NCI-H774 (cell line): ENCODE measurements at regions not wholly inside any gene's neighbourhood (a gene's known extent, or its start where the extent isn't known, plus 50 kb on each side); places are given as distances from the start of the nearest gene placed in this dataset.

Source experiments
- DNase-seq: peaks from one replicate; lab custom pipeline; 2025; lab: John Stamatoyannopoulos, UW

DNA sequence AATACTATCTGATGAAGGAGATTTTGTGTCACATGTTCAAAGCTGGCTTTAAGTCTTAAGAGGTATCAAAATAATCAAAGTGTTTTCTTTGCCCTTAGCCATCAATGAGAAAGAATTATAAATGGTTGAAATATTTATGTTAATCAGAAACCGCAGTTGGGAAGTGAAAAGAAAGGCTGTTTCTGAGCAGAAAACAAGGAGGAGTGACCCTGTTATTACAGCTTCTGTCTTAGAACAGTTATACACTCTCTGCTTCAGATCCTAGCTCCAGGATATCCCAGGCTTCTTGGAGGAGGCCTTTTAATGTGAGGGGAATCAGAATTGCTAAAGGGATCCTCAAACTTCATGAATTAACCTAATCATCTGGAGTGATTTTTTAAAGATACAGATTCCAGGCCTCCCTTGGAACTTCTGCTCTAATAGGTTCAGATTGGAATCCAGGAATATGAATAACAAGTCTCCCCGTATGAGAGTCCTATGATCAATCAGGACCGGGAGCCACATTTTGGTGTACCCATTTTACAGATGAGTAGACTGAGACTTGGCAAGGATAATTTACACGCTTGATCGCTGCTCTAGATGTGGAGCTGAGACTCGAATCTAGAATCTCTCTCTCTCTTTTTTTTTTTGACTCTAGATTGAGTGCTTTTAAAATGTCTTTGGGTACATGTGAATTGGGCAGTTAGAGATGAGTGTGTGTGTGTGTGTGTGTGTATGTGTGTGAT lies 50.8 kb upstream of the JAG1 start:
- DNase-seq = no peak

DNA sequence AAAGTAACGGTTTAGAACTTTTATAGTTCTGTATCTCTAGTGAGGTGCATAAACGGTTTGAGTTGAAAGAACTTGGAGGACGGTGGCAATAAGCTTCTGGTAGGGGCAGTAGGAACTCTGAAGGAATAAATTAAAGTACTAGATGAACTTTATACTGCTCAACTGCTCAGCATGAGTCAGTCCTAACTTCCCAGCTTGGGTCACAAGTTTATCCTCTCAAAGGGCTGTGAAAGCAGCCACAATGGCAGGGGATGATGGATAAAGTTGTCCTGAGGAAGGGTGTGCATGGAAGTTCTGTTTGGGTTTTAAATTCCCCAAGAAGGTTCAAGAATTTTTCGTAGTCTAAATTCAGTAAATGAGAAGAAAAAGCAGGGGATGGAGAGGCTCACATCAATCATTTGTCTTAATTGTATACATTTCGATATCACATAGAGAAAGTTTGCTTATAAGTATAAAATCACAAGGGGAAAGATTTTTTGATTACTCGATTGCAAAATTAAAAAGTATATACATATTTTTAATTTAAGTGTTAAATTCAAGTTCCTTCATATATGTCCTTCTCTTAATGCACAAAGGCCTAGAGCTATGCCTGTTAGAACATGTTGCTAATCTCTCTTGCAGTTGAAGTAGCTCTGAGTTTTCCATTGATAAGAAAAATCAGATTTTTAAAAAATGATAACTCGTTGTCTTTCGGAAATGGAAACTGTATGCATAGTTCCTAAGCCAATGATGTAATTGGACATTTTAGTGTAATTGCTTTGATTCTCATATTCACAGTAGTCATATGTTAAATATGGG lies 55.3 kb upstream of the JAG1 start:
- no peak for DNase-seq

DNA sequence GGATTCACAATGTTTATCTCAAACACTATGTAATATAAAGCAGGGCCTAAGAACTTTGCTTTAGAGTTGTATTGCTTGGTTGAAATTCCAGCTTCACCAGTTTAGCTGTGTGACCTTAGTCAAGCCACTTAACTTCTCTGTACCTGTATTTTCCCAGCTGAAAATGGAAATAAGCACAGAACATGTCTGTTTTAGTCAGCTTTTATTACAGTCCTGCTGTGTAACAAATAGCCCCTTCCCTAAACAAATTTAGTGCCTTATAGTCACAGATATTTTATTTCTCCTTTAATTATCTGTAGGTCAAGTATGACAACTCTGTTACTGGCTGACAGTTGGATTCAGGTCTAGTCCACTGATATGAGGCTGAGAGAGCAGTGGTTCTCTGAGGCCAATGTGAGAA lies 56.0 kb upstream of the JAG1 start:
- no peak for DNase-seq

DNA sequence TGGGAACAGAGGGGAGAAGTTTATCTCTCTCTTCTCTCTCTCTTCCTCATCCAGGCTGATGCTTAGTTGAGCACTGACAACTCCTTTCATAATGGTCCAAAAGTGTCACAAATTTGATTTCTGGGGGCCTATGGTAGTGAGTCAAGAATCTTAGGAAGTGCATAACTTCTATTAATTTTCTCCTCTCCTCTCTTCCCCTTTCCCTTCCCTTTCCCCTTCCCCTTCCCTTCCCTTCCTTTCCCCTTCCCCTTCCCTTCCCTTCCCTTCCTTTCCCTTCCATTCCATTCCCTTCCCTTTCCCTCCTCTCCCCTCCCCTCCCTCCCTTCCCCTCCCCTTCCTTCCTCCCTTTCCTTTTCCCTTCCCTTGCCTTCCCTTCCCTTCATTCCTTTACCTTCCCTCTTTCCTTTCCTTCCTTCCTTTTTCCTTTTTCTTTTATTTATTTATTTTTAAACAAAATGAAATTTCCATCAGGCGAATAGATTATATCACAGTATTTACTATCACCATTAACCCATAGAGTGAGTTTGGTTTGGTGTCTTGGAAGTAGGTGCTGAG lies 56.9 kb upstream of the JAG1 start:
- DNase-seq = no peak

DNA sequence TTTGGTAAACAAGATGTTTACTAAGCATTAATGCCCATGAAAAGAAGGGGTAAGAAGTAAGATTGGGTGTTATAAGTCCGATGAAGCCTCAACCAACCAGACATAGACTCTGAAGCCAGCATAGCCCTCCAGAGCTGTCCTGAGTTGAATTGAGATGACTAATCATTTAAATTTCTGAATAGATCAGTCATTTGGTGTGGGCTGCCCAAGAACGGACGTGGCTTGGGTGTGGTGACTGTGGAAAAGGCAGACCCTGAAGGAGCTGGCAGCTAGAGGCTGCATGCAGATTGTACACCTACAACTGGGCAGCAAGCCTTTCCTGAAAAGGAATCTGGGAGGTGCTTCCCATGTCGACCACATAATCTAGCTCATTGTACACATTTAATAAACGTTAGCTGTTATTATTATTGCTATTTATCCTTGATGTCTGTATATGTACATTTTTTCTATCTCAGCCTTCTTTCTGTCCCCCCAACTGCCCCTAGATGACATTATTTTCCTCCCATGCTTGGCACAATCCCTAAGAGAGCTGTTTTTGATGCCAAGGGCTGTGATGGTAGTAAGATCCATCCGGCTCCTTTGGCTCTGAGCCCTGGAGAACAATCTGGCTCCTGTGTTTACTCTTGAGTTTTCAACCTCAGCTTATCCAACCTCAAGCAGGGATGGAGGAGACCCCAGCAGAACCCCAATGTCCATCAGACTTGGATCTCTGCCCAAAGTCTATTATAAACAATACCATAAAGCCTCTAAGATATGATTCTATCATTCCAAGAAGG lies 57.6 kb upstream of the JAG1 start:
- DNase-seq = no peak

DNA sequence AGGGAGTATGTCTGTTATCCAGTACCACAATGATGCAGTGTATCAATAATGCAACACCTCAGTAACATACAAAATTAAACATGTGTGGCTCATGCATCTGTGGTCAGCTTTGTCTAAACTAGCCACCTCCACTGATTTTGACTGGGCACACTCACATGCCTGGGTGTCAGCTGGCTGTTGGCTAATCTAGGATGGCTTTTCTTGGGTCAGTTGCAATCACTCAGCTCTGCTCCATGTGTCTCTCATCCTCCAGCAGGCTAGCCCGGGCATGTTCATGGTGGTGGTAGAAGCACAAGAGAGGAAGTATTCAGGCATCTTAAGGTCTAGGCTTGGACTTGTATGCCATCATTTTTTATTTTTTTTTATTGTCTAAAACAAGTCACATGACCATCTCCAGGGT lies 59.3 kb upstream of the JAG1 start:
- no peak for DNase-seq

DNA sequence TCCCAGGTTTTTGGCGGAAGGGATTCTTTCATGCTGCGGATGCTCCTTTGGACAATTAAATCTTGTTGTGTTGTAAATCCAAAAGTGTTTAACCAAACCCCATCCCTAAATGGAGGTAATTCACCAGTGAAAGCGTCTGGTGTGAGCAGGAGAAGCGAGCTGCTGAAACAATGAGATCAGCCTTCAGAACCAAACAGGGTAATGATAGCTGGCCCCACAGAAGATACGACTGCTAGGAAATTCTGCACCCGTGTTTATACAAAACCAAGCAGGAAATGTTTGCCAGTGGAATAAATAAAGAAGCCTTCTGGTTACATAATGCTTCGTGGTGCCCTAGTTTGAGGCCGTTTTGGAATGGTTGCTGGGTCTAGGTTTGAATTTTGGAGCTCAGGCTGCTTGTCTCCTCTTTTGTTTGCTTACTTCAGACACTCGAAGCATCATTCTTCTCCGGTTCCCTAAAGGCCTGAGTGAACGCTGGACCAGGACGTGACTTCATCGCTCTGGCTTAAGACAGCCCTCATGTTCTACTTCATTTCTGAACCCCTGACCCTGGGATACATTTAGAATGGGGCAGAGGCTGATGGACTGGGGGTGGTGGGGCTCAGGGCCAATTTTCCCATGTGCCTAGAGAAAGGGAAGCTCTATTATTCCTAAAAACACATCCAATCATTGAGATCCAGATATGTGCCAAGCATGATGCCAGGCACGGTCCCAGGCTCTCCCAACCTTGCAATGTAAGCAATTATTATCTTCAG lies 61.6 kb upstream of the JAG1 start:
- no peak for DNase-seq

DNA sequence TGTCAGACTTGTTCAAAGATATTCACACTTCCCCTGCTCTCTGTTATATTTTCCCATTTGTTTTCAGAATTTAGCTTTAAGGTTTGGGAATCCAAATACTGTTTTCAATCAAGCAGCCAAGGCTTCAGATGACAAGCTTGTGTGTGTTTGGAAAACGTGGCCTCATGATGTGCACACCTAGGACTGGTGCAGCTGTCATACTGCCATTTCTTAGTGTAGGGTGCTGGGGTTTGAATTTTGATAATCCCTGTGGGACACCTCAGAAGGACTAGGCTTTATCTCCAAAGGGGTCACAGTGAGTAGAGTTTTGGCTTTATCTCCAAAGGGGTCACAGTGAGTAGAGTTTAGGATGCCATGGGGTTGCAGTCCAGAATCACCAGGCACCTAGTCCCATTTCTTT lies 65.3 kb upstream of the JAG1 start:
- no peak for DNase-seq

DNA sequence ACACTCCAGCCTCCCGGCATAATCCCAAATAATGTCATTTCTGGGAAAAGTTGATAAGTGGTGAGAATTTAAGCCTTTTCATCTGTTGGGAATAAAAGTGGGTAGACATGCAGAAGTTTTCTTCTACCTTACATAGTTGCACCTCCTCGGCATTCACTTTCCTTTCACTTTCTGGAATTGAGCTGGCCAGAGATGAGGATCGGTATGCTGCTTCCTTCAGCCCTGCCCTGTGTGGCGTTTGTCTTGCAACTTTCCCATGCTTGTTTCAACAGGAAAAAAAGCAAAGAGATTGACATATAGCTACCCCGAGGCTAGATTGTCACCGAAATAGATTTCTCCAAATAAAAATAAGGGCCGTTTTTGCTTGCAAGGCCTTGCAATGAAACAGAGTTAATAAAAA lies 65.8 kb upstream of the JAG1 start:
- DNase-seq = no peak

DNA sequence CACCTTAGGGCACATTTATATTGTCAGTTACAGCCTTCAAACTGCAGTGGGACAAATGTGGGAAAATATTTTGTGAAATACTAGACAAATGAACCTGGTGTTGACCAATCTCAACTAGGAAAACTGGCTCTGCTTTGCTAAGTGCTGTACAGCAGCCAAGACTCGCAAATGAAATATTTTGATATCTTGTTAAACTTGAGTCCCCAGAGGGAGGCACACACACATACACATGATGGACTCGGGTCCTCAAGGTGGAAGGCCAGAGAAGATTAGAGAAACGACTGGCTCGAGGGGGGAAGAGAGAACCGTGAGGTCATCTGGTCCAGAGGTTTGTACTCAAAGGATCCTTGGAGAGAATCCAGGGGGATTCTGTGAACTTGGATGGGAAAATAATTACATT lies 67.3 kb upstream of the JAG1 start:
- no peak for DNase-seq

DNA sequence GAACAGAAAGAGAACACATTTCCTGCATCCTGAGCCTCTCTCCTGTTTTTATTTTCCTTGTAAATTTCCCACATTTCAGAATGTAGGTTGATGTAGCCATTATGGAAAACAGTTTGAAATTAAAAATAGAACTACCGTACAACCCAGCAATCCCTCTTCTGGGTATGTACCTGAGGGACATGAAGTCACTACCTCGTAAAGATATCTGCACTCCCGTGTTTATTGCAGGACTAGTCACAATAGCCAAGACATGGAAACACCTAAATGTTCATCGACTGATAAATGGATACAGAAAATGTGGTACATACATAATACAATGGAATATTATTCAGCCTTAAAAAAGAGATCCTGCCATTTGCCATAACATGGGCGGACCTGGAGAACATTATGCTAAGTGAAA lies 72.0 kb upstream of the JAG1 start:
- DNase-seq = no peak

DNA sequence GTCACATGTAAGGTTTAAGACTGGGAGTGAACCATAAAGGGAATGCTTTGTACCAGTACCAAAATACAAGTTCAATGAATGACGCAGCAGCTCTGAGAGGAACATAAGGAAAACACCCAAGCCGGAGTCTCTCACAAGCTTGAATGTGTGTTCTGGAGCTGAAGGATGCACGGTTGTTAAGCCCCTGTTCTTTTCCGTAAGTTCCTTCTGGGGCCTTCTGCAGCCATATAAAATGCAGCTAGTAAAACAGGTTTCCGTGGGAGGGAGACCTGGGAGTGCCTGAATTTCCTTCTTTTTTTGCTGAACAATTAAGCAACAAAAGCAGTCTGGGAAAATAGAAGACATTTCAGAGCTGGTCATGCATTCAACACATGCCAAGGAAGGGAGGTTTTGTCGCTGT lies 73.2 kb upstream of the JAG1 start:
- no peak for DNase-seq

DNA sequence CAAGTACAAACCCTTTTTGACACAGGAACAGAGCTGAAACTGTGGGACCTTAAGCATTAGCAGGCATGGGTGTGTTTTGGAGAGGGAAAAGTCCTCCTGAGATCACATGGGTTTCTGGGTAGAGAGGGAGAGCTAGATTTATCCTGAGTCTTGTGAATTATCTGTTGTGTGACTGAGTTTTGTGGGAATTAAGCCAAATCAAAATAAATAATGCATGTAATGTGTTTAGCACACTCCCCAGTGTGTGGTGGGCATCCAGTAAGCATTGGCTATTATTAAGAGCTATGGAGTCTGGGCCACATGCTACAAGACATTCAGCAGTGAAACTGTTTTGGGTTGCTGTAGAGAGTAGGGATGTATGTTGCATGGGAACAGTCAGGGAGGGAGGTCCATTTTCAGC lies 75.3 kb upstream of the JAG1 start:
- DNase-seq = no peak

DNA sequence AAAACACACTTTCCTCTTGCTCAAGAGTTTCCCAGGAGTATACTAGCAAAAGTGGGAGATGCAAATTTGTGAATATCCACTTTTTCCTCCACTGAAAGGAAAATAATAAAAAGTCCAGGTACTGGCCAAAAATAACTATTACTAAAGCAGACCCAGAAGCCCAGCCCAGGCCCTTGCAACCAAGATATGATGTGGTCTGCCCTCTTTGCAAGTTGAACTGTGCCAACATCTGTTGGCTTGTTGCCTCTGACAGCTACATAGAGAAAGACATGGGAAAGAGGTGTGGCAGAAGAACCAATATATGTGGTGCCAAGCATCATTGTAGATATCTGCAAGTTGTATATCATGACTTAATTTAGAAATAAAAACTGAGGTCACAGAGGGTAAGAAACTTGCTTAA lies 78.4 kb upstream of the JAG1 start:
- DNase-seq = no peak

DNA sequence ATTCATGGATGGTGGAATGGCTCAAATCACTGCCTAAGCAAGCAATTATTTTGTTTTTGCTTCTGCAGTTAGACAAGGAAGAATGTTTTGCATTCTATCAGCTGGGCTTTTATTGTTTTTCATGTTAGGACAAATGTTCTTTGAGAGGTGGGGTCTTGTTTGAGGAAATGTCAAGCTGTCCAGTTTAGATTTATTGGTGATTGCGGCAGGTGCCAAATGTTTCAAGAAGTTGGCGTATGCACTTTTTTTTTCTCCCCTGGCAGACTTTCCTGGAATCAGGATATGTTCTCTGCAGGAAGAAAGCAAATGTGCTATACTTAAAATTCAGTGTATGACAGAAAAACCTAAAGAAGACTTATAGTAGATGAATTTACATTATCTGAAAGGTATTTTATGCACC lies 81.0 kb upstream of the JAG1 start:
- no peak for DNase-seq

DNA sequence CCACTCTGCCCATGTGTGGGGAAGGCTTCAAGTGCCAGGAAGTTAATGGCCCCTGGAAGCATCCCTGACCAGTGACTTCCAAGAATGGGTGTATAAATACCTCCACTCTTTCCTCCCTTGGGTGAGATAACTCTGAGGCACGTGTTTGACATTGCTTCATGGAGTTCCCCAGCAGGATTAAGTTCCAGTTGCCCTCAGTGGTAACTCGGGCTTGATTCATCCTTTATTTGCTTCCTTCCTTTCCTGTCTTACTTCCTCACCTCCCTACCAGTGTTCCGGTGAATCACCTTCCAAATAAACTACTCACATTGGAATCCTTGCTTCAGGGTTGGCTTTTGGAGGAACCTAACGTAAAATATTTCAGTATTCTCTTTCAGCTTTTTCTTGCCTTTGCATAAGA lies 84.6 kb upstream of the JAG1 start:
- DNase-seq = no peak

DNA sequence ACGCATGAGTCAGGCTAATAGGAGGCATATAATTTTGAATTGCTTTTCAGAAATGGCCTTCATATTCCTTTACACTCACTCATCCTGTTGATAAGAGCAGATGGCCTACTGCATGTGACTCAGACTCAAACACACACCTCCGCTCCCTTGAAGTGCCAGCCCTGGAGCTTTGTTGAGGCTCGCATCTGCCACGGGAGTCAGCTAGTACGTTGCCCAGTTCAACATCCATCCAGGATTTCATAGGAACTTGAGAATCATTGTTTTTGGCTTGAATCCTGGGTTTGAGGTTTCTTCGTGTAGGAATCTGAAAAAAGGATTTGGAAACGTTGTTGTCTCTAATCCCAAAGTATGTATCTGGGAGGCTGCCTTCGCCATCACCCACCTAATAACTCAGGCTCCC lies 87.4 kb upstream of the JAG1 start:
- no peak for DNase-seq

DNA sequence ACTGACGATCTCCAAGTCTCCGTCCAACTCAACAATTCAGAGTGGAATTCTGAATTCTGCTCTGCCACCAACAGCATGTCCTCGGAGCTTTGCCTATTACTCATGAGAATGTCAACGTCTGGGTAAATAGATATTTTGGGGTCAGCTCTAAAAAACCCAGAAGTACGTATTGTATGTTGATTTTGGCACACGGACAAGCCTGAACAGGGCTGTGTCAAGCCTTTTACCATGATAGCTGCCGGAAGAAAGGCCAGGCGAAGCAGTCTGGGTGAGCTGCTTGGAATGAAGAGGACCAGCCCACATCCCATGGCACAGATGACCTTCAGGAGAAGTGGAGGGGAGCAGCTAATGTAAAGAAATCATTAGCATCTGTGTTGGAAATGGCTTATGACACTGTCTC lies 88.0 kb upstream of the JAG1 start:
- DNase-seq = no peak

DNA sequence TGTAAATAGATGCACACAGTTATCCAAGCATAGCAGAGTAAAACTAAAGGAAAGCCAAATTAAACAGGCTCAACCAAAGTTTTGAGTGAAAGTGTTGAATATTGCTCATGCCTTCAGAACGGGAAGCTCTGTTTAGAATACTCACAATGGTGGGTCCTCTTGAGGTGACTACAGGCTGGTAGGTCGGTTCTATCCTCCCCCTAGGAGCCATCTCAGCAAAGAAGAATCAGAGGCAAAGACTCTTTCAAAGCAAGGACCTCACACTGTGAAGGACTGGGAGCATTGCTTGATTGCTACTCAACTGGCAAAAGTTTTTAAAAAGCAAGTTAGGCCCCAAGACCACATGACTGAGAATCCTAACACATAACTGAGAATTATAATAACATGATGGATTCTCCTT lies 88.4 kb upstream of the JAG1 start:
- no peak for DNase-seq

DNA sequence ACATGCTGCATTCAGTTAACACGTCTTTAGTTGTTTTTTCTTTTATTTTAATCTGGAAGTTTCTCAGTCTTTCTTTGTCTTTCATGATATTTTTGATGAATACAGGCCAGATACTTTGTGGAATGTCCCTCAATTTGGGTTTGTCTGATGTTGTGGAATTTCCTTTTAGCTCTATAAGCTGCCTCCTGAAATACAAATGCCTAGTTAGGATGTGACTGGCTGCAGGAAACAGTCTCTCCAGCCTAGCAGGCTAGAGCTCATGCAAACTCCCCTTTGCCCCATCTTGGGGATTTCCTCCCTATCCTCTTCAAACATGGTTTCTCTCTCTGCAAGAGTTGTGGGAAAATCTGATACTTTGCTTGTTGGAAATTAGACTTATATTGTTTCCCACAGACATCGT lies 89.3 kb upstream of the JAG1 start:
- DNase-seq = no peak

DNA sequence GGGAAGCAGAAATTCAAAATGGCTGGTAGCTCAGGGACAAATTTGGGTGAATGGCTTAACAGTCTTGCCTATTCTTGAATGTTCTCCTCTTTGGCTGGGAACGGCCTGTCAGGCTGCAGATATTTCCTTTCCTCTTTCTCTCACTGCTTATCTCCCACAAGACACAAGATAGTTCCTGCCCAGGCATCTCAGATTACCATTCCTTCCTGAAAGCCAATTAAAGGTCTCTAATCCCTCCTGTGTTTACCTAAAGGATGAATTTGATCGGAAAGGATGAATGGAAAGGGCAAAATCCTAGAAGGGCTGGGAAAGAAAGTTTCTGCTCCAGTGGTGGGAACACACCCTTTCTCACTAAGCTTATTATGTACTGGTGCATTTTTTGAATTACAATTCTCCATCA lies 95.9 kb upstream of the JAG1 start:
- no peak for DNase-seq

DNA sequence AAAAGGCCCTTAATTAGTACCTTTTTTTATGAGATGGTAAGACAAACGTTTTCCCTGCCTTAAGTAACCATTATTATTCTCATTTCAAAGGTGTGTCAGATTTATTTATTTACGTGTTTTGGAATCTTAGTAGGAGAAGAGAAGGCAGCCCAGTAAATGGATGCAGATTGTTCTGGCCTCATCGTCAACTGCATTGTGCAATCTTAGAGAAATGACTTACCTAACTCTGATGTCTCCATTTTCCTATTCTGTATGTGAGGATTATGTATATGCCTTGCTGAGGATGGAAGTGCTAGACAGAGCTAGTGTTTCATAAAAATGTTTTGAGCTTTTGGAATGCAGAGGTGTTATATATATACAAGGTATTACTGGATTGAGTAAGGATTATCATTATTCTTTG lies 97.0 kb upstream of the JAG1 start:
- DNase-seq = no peak
